ENCODE measurements at regions not wholly inside any gene's neighbourhood (a gene's known extent, or its start where the extent isn't known, plus 50 kb on each side); places are given as distances from the start of the nearest gene placed in this dataset.

DNA sequence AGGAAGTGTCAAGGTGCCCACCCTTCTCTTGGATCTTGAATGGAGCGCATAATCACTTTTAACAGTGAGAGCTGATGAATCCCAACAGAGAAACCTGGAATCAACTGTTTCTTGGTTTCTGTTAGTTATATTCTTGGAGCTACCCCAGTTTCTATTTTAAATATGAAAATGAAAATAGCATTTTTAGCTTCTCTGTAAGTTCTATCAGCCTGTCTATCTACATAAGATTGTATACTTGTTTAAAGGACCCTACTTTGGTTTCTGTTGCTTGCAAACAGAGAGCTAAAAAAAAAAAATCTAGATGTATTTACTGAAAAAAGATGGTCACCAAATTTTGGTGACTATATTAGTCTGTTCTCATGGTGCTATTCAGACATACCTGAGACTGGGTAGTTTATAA, 670.0 kb downstream of the NCAM2 start (continued):
- TF ChIP-seq TBP (IDR thresholded peaks at IDR 0.05; ENCODE audit: low read depth, low read length): no peak

DNA sequence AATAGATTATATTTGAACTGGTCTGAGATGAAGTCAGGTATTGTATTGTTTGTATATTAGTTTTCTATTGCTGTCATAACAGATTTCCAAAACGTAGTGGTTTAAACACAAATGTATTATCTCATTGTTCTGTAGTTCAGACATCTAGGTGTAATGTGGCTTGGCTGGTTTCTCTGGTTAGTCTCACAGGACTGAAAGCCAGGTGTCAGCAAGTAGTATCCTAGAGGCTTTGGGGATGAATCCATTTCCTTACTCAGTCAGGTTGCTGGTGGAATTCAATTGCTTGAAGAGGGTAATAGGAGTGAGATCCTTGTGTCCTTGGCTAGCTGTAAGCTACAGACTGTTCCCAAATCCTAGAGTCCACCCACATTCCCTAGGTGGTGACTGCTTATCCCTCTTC, 675.8 kb downstream of the NCAM2 start:
- Histone ChIP-seq H3K79me1 (ENCODE audit: low read depth, low read length) (no peaks in the 10 kb centered on the region), H4K8ac (ENCODE audit: extremely low read depth, insufficient read depth, low read length) (no peak overlapping the region), H2BK15ac (ENCODE audit: low read length) (no peak overlapping the region), H3K56ac (replicated peaks; ENCODE audit: insufficient read length, low read depth, low read length) (no peak overlapping the region), H3K4me3 (ENCODE audit: extremely low read depth in 1 of 4, insufficient read depth in 2 of 4, low read depth in 3 of 4, low read length in 4 of 4) (no peak overlapping the region), H2BK120ac (replicated peaks; ENCODE audit: low read depth, low read length) (no peak overlapping the region), H2BK12ac (ENCODE audit: low read depth, low read length) (no peak overlapping the region), H4K91ac (replicated peaks; ENCODE audit: insufficient read length, low read length) (no peak overlapping the region), H3K9ac (replicated peaks in 1 of 4; ENCODE audit: extremely low read depth in 1 of 4, low read depth in 3 of 4, low read length in 3 of 4) (no peak overlapping the region), H4K20me1 (replicated peaks in 1 of 2; ENCODE audit: control insufficient read depth in 1 of 2, insufficient read depth in 2 of 2, low read length in 2 of 2) (no peaks in the 10 kb centered on the region), H3K27ac (ENCODE audit: low read depth, low read length) (no peak overlapping the region), H2BK20ac (ENCODE audit: low read length) (no peak overlapping the region), H3K18ac (ENCODE audit: extremely low read depth, low read length) (no peak overlapping the region), H2AFZ (ENCODE audit: low read length) (no peak overlapping the region), H3K23ac (ENCODE audit: insufficient read length) (no peak overlapping the region), H3K14ac (ENCODE audit: insufficient read length) (no peak overlapping the region), H4K5ac (ENCODE audit: insufficient read length, low read depth, low read length) (no peak overlapping the region), H3K23me2 (ENCODE audit: low read depth, low read length) (no peaks in the 10 kb centered on the region), H2AK5ac (ENCODE audit: low read depth, low read length) (no peak overlapping the region), H3K4ac (replicated peaks; ENCODE audit: insufficient read length, low read depth, low read length) (no peak overlapping the region), H3K79me2 (ENCODE audit: control insufficient read depth in 1 of 2, insufficient read depth in 2 of 2, low read length in 2 of 2) (no peaks in the 10 kb centered on the region), H3K4me2 (ENCODE audit: insufficient read depth in 1 of 2, low read depth in 2 of 2, low read length in 2 of 2) (no peak overlapping the region), H2BK5ac (ENCODE audit: low read depth, low read length) (no peak overlapping the region), H3K9me3 (ENCODE audit: insufficient read depth in 2 of 2, low read depth in 1 of 2, low read length in 1 of 2) (peaks cover under 1 to 3% of the 10 kb centered on the region in 2 experiments; a peak in 2 of 4 replicates), H3K4me1 (replicated peaks in 1 of 4; ENCODE audit: control insufficient read depth in 3 of 4, insufficient read depth in 4 of 4, low read length in 3 of 4) (no peaks in the 10 kb centered on the region), H3K36me3 (ENCODE audit: control insufficient read depth in 2 of 4, insufficient read depth in 4 of 4, low read length in 3 of 4) (no peaks in the 10 kb centered on the region), H3K27me3 (replicated peaks in 1 of 4; ENCODE audit: control insufficient read depth in 3 of 4, extremely low read depth in 1 of 4, insufficient read depth in 3 of 4, low read length in 3 of 4) (no peaks in the 10 kb centered on the region)
- WGBS, 2 experiments (ENCODE audit: extremely low coverage in 1 of 2, insufficient coverage in 1 of 2, insufficient read length in 1 of 2, insufficient replicate concordance in 2 of 2, low coverage in 1 of 2, low lambda C conversion rate in 2 of 2, missing lambda C conversion rate in 1 of 2): 96% methylated on average over 1 of the region's 1 CpG; no CpG with 5 or more reads in 1 of the 2 experiments
- DNase-seq (ENCODE audit: low read depth in 1 of 2, low spot score in 2 of 2): no peak
- CTCF ChIA-PET (ENCODE audit: partially characterized antibody): no interaction called here
- FAIRE-seq: no peak
- POLR2A ChIA-PET (ENCODE audit: partially characterized antibody): no interaction called here
- TF ChIP-seq RXRA (IDR thresholded peaks at IDR 0.05; ENCODE audit: insufficient read depth, low read depth, low read length) (no peak), KDM1A (IDR thresholded peaks at IDR 0.05; ENCODE audit: borderline replicate concordance, low read length) (no peak), PHF8 (conservative IDR thresholded peaks at IDR 0.05; ENCODE audit: low read depth, low read length) (no peak), E2F6 (IDR thresholded peaks at IDR 0.05) (no peak), RAD21 (IDR thresholded peaks at IDR 0.05 in 1 of 2, conservative IDR thresholded peaks at IDR 0.05 in 1 of 2; ENCODE audit: low read depth in 2 of 2, low read length in 2 of 2) (no peak), NRF1 (IDR thresholded peaks at IDR 0.05; ENCODE audit: low read depth, low read length) (no peak), RFX5 (IDR thresholded peaks at IDR 0.05; ENCODE audit: borderline replicate concordance, low read depth, low read length) (no peak), EZH2 (IDR thresholded peaks at IDR 0.05; ENCODE audit: low read depth, low read length, severe bottlenecking) (no peak), RNF2 (IDR thresholded peaks at IDR 0.05; ENCODE audit: borderline replicate concordance, low read depth, low read length, missing control alignments, poor library complexity, severe bottlenecking) (no peak), RBBP5 (IDR thresholded peaks at IDR 0.05; ENCODE audit: borderline replicate concordance, low read depth, low read length) (no peak), CEBPB (IDR thresholded peaks at IDR 0.05; ENCODE audit: low read depth, low read length) (no peak)

Measured in H1 (cell line).